Panc1 (cell line): ENCODE measurements at regions not wholly inside any gene's neighbourhood (a gene's known extent, or its start where the extent isn't known, plus 50 kb on each side); places are given as distances from the start of the nearest gene placed in this dataset.

Source experiments
- ATAC-seq: fragments of 200-7000 bp; cut with Tn5 transposase; 2 replicates; pipeline ENCODE4 v1.9.1; 2020; ENCODE audit warnings: mild to moderate bottlenecking, moderate library complexity
- BruUV-seq: library from RNA; stranded (reverse); fragments of 400-500 nt; replicated peaks from 2 replicates; lab custom pipeline; 2021; lab: Mats Ljungman, UMichigan
- CTCF ChIA-PET: fragments of 300-600 bp; sonication (Branson Sonifier 250); formaldehyde crosslinking; loops from one replicate; lab custom pipeline; 2022; ENCODE audit warnings: antibody characterized with exemption; lab: Charles Lee
- POLR2A ChIA-PET: fragments of 300-600 bp; sonication (Branson Sonifier 250); formaldehyde crosslinking; loops from one replicate; lab custom pipeline; 2022; ENCODE audit warnings: antibody characterized with exemption; lab: Charles Lee
- DNase-seq: peaks from one replicate; pipeline ENCODE4 v3.0.0-alpha.2; 2010; ENCODE audit warnings: low read depth, low spot score
- H3K27ac ChIP-seq: 2 replicates; pipeline ENCODE4 v1.5.1; 2011; ENCODE audit warnings: mild to moderate bottlenecking, low read length, inconsistent platforms
- H3K27me3 ChIP-seq: fragments of 200-500 bp; sonication (Bioruptor generic); 2 replicates; pipeline ENCODE4 v1.6.0; 2014; ENCODE audit warnings: low read length, inconsistent platforms; ENCODE audit not compliant: control insufficient read depth, insufficient read depth
- H3K36me3 ChIP-seq: fragments of 200-500 bp; sonication (Bioruptor generic); 2 replicates; pipeline ENCODE4 v1.5.1; 2014; ENCODE audit warnings: inconsistent platforms, mild to moderate bottlenecking, low read length, moderate library complexity; ENCODE audit not compliant: control insufficient read depth, insufficient read depth
- H3K4me1 ChIP-seq: 2 replicates; pipeline ENCODE4 v1.5.1; 2011; ENCODE audit warnings: inconsistent platforms, mild to moderate bottlenecking, low read length, moderate library complexity; ENCODE audit not compliant: control insufficient read depth, insufficient read depth
- H3K4me3 ChIP-seq, 2 experiments: 2 replicates each; pipeline ENCODE4 v1.5.1; 2011 to 2012; ENCODE audit warnings: low read depth in 2 of 2, low read length in 2 of 2, mild to moderate bottlenecking in 2 of 2, inconsistent platforms in 1 of 2, moderate library complexity in 1 of 2
- H3K9me3 ChIP-seq: fragments of 200-500 bp; sonication (Bioruptor generic); 2 replicates; pipeline ENCODE4 v1.5.1; 2014; ENCODE audit warnings: low read depth, mild to moderate bottlenecking, inconsistent platforms, low read length, moderate library complexity; ENCODE audit not compliant: control insufficient read depth, insufficient read depth
- POLR2AphosphoS5 ChIP-seq: IDR thresholded peaks from 2 replicates; pipeline ENCODE4 v1.6.1; 2012; ENCODE audit warnings: mild to moderate bottlenecking, low read depth, low read length, moderate library complexity
- SIN3A ChIP-seq: IDR thresholded peaks from 2 replicates; pipeline ENCODE4 v1.6.1; 2012; ENCODE audit warnings: low read depth, mild to moderate bottlenecking, low read length, moderate library complexity, borderline replicate concordance; ENCODE audit not compliant: insufficient read depth
- TCF7L2 ChIP-seq: IDR thresholded peaks from 2 replicates; pipeline ENCODE4 v1.6.1; 2011; ENCODE audit warnings: mild to moderate bottlenecking, low read depth, low read length, inconsistent platforms
- in situ Hi-C: cut with HindIII; loops from 2 replicates; pipeline ENCODE4 v1.10.0; 2016; ENCODE audit warnings: low sequenced_read_pairs, low pct_unique_long_range_greater_than_20kb
- intact Hi-C: fragments of 100-400 bp; cut with micrococcal nuclease; formaldehyde crosslinking; loops from one replicate; pipeline ENCODE4 v1.10.0; 2022; ENCODE audit not compliant: unreplicated experiment
- TF ChIP-seq, protein P1 (sequence below): fragments of 450-650 bp; IDR thresholded peaks from 2 replicates; pipeline ENCODE4 v1.5.1; 2017; ENCODE audit warnings: mild to moderate bottlenecking
- TF ChIP-seq, protein P2 (sequence below), 2 experiments: IDR thresholded peaks; 2 replicates each; pipeline ENCODE4 v1.6.1; 2011 to 2012; ENCODE audit warnings: low read depth in 2 of 2, control low read depth in 1 of 2, low read length in 1 of 2, mild to moderate bottlenecking in 1 of 2, moderate library complexity in 1 of 2; ENCODE audit not compliant: insufficient read depth in 1 of 2

DNA sequence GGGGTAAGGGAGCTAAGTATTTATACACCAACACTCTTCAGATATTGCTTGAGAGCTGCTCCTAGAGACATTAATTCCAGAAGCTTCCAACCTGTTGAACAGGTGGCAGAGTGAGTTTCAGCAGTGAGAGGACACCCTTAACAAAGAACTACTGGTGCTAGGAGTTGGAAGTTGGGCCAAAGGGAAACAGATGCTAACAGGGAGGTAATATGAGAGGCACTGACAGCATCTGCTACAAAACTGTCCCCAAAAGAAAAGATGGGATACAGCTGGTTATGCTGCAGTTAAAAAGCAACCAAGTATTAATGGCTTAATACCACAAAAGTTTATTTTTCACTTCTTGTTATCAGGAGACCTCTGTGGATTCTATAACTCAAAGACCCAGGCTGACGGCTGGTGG, 104.5 kb upstream of the SATB1 start:
- Histone ChIP-seq H3K4me3 (no peak overlapping the region), H3K36me3 (no peaks in the 10 kb centered on the region), H3K9me3 (no peaks in the 10 kb centered on the region), H3K27ac (no peak overlapping the region), H3K4me1 (no peaks in the 10 kb centered on the region), H3K27me3 (no peaks in the 10 kb centered on the region)
- no peak for TF ChIP-seq SIN3A
- TF ChIP-seq, protein P1, sequence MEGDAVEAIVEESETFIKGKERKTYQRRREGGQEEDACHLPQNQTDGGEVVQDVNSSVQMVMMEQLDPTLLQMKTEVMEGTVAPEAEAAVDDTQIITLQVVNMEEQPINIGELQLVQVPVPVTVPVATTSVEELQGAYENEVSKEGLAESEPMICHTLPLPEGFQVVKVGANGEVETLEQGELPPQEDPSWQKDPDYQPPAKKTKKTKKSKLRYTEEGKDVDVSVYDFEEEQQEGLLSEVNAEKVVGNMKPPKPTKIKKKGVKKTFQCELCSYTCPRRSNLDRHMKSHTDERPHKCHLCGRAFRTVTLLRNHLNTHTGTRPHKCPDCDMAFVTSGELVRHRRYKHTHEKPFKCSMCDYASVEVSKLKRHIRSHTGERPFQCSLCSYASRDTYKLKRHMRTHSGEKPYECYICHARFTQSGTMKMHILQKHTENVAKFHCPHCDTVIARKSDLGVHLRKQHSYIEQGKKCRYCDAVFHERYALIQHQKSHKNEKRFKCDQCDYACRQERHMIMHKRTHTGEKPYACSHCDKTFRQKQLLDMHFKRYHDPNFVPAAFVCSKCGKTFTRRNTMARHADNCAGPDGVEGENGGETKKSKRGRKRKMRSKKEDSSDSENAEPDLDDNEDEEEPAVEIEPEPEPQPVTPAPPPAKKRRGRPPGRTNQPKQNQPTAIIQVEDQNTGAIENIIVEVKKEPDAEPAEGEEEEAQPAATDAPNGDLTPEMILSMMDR = no peak
- TF ChIP-seq POLR2AphosphoS5 = no peak
- TF ChIP-seq, protein P2, sequence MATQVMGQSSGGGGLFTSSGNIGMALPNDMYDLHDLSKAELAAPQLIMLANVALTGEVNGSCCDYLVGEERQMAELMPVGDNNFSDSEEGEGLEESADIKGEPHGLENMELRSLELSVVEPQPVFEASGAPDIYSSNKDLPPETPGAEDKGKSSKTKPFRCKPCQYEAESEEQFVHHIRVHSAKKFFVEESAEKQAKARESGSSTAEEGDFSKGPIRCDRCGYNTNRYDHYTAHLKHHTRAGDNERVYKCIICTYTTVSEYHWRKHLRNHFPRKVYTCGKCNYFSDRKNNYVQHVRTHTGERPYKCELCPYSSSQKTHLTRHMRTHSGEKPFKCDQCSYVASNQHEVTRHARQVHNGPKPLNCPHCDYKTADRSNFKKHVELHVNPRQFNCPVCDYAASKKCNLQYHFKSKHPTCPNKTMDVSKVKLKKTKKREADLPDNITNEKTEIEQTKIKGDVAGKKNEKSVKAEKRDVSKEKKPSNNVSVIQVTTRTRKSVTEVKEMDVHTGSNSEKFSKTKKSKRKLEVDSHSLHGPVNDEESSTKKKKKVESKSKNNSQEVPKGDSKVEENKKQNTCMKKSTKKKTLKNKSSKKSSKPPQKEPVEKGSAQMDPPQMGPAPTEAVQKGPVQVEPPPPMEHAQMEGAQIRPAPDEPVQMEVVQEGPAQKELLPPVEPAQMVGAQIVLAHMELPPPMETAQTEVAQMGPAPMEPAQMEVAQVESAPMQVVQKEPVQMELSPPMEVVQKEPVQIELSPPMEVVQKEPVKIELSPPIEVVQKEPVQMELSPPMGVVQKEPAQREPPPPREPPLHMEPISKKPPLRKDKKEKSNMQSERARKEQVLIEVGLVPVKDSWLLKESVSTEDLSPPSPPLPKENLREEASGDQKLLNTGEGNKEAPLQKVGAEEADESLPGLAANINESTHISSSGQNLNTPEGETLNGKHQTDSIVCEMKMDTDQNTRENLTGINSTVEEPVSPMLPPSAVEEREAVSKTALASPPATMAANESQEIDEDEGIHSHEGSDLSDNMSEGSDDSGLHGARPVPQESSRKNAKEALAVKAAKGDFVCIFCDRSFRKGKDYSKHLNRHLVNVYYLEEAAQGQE (IDR thresholded peaks at IDR 0.05; ENCODE audit: insufficient read depth in 1 of 2, low read depth in 2 of 2, low read length in 1 of 2) = no peak
- no peak for TF ChIP-seq TCF7L2
- ChIA-PET CTCF (no interaction called here), POLR2A (no interaction called here)
- ATAC-seq (no peak), DNase-seq (no peak)
- BruUV-seq = no TSS peak
- intact Hi-C loops (no loop called here), in situ Hi-C loops (no loop called here)

DNA sequence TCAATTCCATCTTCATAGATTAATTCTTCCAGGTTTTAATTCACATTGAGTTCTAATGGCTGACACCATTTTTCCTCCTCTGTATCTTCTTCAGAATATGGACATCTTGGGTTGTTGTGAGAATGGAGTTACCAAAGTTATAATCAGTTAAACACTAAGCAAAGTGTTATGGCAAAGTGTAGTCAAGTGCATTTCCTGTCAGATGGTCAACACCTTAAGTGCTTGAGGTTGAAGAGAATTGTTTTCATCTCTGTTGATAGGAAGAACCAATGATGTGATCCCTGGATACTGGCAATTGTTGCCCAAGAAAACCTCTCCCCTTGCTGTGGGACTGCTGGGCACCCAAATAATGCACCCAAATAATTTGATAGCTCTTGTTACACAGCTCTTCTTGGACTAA, 102.6 kb upstream of the SATB1 start:
- H3K4me1 ChIP-seq = no peaks in the 10 kb centered on the region
- no peaks in the 10 kb centered on the region for H3K27me3 ChIP-seq
- intact Hi-C loops (no loop called here), in situ Hi-C loops (no loop called here)
- DNase-seq (no peak), ATAC-seq (no peak)
- no peaks in the 10 kb centered on the region for H3K36me3 ChIP-seq
- no TSS peak for BruUV-seq
- POLR2A ChIA-PET = no interaction called here
- no peak overlapping the region for H3K27ac ChIP-seq
- CTCF ChIA-PET = no interaction called here
- TF ChIP-seq, protein P1 = no peak
- TF ChIP-seq POLR2AphosphoS5 = no peak
- TF ChIP-seq, protein P2 (IDR thresholded peaks at IDR 0.05; ENCODE audit: insufficient read depth in 1 of 2, low read depth in 2 of 2, low read length in 1 of 2) = no peak
- no peak for TF ChIP-seq TCF7L2
- TF ChIP-seq SIN3A = no peak
- no peak overlapping the region for H3K4me3 ChIP-seq
- no peaks in the 10 kb centered on the region for H3K9me3 ChIP-seq
